CD14-positive monocyte (primary cell): ENCODE measurements at regions not wholly inside any gene's neighbourhood (a gene's known extent, or its start where the extent isn't known, plus 50 kb on each side); places are given as distances from the start of the nearest gene placed in this dataset.

Experiments
- DNase-seq, 3 donors: peaks; one replicate each; pipeline ENCODE4 v3.0.0-alpha.2; 2011 to 2022
- H2AFZ ChIP-seq: 2 replicates; pipeline ENCODE4 v1.6.0; 2012; ENCODE audit warnings: mild to moderate bottlenecking, low read depth, low read length, inconsistent platforms; ENCODE audit not compliant: insufficient read depth, poor library complexity, severe bottlenecking
- H3K27ac ChIP-seq, 2 donors: 1 replicate in 1 of 2; 2 replicates in 1 of 2; pipeline ENCODE4 v1.5.1; 2012 to 2013; ENCODE audit warnings: low read length in 2 of 2, control low read depth in 1 of 2, inconsistent platforms in 1 of 2, low read depth in 1 of 2, mild to moderate bottlenecking in 1 of 2
- H3K27me3 ChIP-seq, 2 donors: one replicate each; pipeline versions ENCODE4 v1.6.0 to v1.6.1; 2011 to 2013; ENCODE audit warnings: low read length in 2 of 2; ENCODE audit not compliant: control insufficient read depth in 2 of 2, insufficient read depth in 2 of 2
- H3K36me3 ChIP-seq, 2 donors: replicated peaks in 1 of 2; 1 replicate in 1 of 2; 2 replicates in 1 of 2; pipeline versions ENCODE4 v1.5.1 to v1.6.1; 2012 to 2013; ENCODE audit warnings: low read length in 2 of 2, control low read depth in 1 of 2, inconsistent platforms in 1 of 2, mild to moderate bottlenecking in 1 of 2; ENCODE audit not compliant: insufficient read depth in 2 of 2, control insufficient read depth in 1 of 2
- H3K4me1 ChIP-seq, 2 donors: 1 replicate in 1 of 2; 2 replicates in 1 of 2; pipeline versions ENCODE4 v1.5.1 to v1.6.1; 2012 to 2013; ENCODE audit warnings: low read length in 2 of 2, control low read depth in 1 of 2, inconsistent platforms in 1 of 2, mild to moderate bottlenecking in 1 of 2, moderate library complexity in 1 of 2; ENCODE audit not compliant: insufficient read depth in 2 of 2, control insufficient read depth in 1 of 2
- H3K4me2 ChIP-seq: replicated peaks from 2 replicates; pipeline ENCODE3; 2012; ENCODE audit warnings: low read length, moderate library complexity, mild to moderate bottlenecking; ENCODE audit not compliant: poor library complexity, severe bottlenecking; ENCODE audit errors: extremely low read depth
- H3K4me3 ChIP-seq, 3 experiments: fragments of 200-600 bp in 1 of 3; sonication (generic) in 1 of 3; replicated peaks in 1 of 3; 1 replicate in 2 of 3; 2 replicates in 1 of 3; pipeline ENCODE4 v1.5.1; 2011 to 2013; ENCODE audit warnings: low read length in 3 of 3, mild to moderate bottlenecking in 3 of 3, control low read depth in 2 of 3, low read depth in 2 of 3, inconsistent platforms in 1 of 3, moderate library complexity in 1 of 3
- H3K79me2 ChIP-seq: 2 replicates; pipeline ENCODE4 v1.6.0; 2012; ENCODE audit warnings: mild to moderate bottlenecking, control low read depth, inconsistent platforms, low read length, moderate library complexity; ENCODE audit not compliant: insufficient read depth
- H3K9ac ChIP-seq: 2 replicates; pipeline ENCODE4 v1.6.0; 2017; ENCODE audit warnings: low read length, mild to moderate bottlenecking; ENCODE audit not compliant: insufficient read depth, poor library complexity, severe bottlenecking
- H3K9me3 ChIP-seq, 2 donors: replicated peaks in 1 of 2; 1 replicate in 1 of 2; 2 replicates in 1 of 2; pipeline versions ENCODE4 v1.5.1 to v1.6.1; 2012 to 2013; ENCODE audit warnings: low read length in 2 of 2, control low read depth in 1 of 2; ENCODE audit not compliant: control insufficient read depth in 1 of 2, insufficient read depth in 1 of 2
- H4K20me1 ChIP-seq: 2 replicates; pipeline ENCODE4 v1.6.0; 2012; ENCODE audit warnings: mild to moderate bottlenecking, low read length, control low read depth, moderate library complexity; ENCODE audit not compliant: insufficient read depth
- H3K27ac Mint-ChIP-seq, 7 donors: one replicate each; pipeline ENCODE4 v1.8.0; 2020; ENCODE audit warnings: mild to moderate bottlenecking in 7 of 7, mixed read lengths in 7 of 7, moderate library complexity in 6 of 7, inconsistent platforms in 2 of 7
- H3K27me3 Mint-ChIP-seq, 3 donors: one replicate each; pipeline ENCODE4 v1.8.0; 2021 to 2022; ENCODE audit warnings: low read depth in 3 of 3, mild to moderate bottlenecking in 3 of 3, mixed read lengths in 3 of 3, moderate library complexity in 3 of 3, inconsistent platforms in 1 of 3
- H3K36me3 Mint-ChIP-seq, 2 donors: one replicate each; pipeline ENCODE4 v1.8.0; 2020; ENCODE audit warnings: mixed read lengths in 2 of 2, inconsistent platforms in 1 of 2, mild to moderate bottlenecking in 1 of 2
- H3K4me1 Mint-ChIP-seq: one replicate; pipeline ENCODE4 v1.8.0; 2020; ENCODE audit warnings: mild to moderate bottlenecking, mixed read lengths
- H3K4me3 Mint-ChIP-seq, 2 donors: one replicate each; pipeline ENCODE4 v1.8.0; 2020; ENCODE audit warnings: mild to moderate bottlenecking in 2 of 2, mixed read lengths in 2 of 2, moderate library complexity in 1 of 2
- H3K9me3 Mint-ChIP-seq, 7 donors: one replicate each; pipeline ENCODE4 v1.8.0; 2020 to 2022; ENCODE audit warnings: mixed read lengths in 7 of 7, mild to moderate bottlenecking in 6 of 7, moderate library complexity in 6 of 7, inconsistent platforms in 2 of 7
- CTCF ChIP-seq: fragments of 200-600 bp; IDR thresholded peaks from one replicate; pipeline ENCODE4 v1.8.0; 2022; ENCODE audit warnings: antibody characterized with exemption, mild to moderate bottlenecking
- WGBS: methylation state at CpG from one replicate; pipeline ENCODE4 v1.1.5; 2013; ENCODE audit warnings: missing lambda C conversion rate; ENCODE audit not compliant: insufficient coverage; 5-methylcytosine and 5-hydroxymethylcytosine counted together
- intact Hi-C, 2 donors: fragments of 100-400 bp; cut with micrococcal nuclease; formaldehyde crosslinking; loops; one replicate each; pipeline versions ENCODE4 v1.15.0 to v1.15.1; 2023

GRCh38 chr5:154571325-154572035 lies 93.5 kb upstream of the HAND1 start:
- no peak overlapping the region for H3K4me3 ChIP-seq
- H4K20me1 ChIP-seq: no peaks in the 10 kb centered on the region
- H3K27me3 Mint-ChIP-seq: peaks cover 6 to 18% (median 12%) of the 10 kb centered on the region in 3 donors
- no peaks in the 10 kb centered on the region for H3K9me3 ChIP-seq
- 58% methylated on average over 2 of the region's 6 CpGs for WGBS
- intact Hi-C loops: no loop called here
- no peaks in the 10 kb centered on the region for H3K79me2 ChIP-seq
- no peak for DNase-seq
- H3K27ac Mint-ChIP-seq: peak overlapping the region in 1 of 7 donors; percentile 37
- H3K4me2 ChIP-seq: no peak overlapping the region
- H3K4me1 ChIP-seq: no peaks in the 10 kb centered on the region
- no peaks in the 10 kb centered on the region for H3K36me3 ChIP-seq
- H3K4me1 Mint-ChIP-seq: peaks cover 2% of the 10 kb centered on the region
- no peak overlapping the region for H2AFZ ChIP-seq
- TF ChIP-seq CTCF: no peak
- H3K27ac ChIP-seq: no peak overlapping the region
- no peaks in the 10 kb centered on the region for H3K27me3 ChIP-seq
- H3K9me3 Mint-ChIP-seq: no peaks in the 10 kb centered on the region
- H3K9ac ChIP-seq: no peak overlapping the region
- H3K4me3 Mint-ChIP-seq: no peak overlapping the region
- no peaks in the 10 kb centered on the region for H3K36me3 Mint-ChIP-seq

GRCh38 chr5:154570572-154571324 lies 92.7 kb upstream of the HAND1 start:
- Histone ChIP-seq H3K79me2 (no peaks in the 10 kb centered on the region), H3K9ac (no peak overlapping the region), H3K4me3 (no peak overlapping the region), H4K20me1 (no peaks in the 10 kb centered on the region), H3K4me2 (no peak overlapping the region), H3K27me3 (peaks cover 0 to 2% of the 10 kb centered on the region in 2 donors), H3K27ac (no peak overlapping the region), H2AFZ (no peak overlapping the region), H3K36me3 (no peaks in the 10 kb centered on the region), H3K9me3 (no peaks in the 10 kb centered on the region), H3K4me1 (no peaks in the 10 kb centered on the region)
- no peak overlapping the region for H3K4me3 Mint-ChIP-seq
- H3K4me1 Mint-ChIP-seq: no peaks in the 10 kb centered on the region
- intact Hi-C loops: no loop called here
- peak overlapping the region in 1 of 7 donors; percentile 73 for H3K27ac Mint-ChIP-seq
- whole genome bisulfite sequencing: 97% methylated on average over 5 of the region's 11 CpGs
- DNase-seq: no peak
- no peaks in the 10 kb centered on the region for H3K36me3 Mint-ChIP-seq
- no peak for TF ChIP-seq CTCF
- H3K9me3 Mint-ChIP-seq: no peaks in the 10 kb centered on the region
- peaks cover 2 to 16% (median 9%) of the 10 kb centered on the region in 3 donors for H3K27me3 Mint-ChIP-seq
